Mesenchymal stem cell (in vitro differentiated cells and primary cell): ENCODE measurements at regions not wholly inside any gene's neighbourhood (a gene's known extent, or its start where the extent isn't known, plus 50 kb on each side); places are given as distances from the start of the nearest gene placed in this dataset.

ENCODE experiments used
- DNase-seq: peaks from one replicate; pipeline ENCODE4 v3.0.0-alpha.2; 2013
- H2AFZ ChIP-seq: one replicate; pipeline ENCODE4 v1.6.1; 2013; ENCODE audit warnings: low read depth, mild to moderate bottlenecking, control low read depth, inconsistent platforms, low read length, moderate library complexity
- H2AK5ac ChIP-seq: 2 replicates; pipeline ENCODE4 v1.6.1; 2013; ENCODE audit warnings: low read length, moderate library complexity, mild to moderate bottlenecking, inconsistent platforms; ENCODE audit not compliant: severe bottlenecking
- H2BK120ac ChIP-seq: one replicate; pipeline ENCODE4 v1.6.1; 2013; ENCODE audit warnings: low read depth, mild to moderate bottlenecking, inconsistent platforms, low read length, moderate library complexity
- H2BK12ac ChIP-seq, 2 experiments: one replicate each; pipeline ENCODE4 v1.6.1; 2013; ENCODE audit warnings: inconsistent platforms in 2 of 2, low read length in 2 of 2, mild to moderate bottlenecking in 2 of 2, moderate library complexity in 2 of 2, control low read depth in 1 of 2
- H2BK15ac ChIP-seq: one replicate; pipeline ENCODE4 v1.6.1; 2013; ENCODE audit warnings: mild to moderate bottlenecking, low read depth, inconsistent platforms; ENCODE audit not compliant: poor library complexity, severe bottlenecking
- H2BK5ac ChIP-seq: 2 replicates; pipeline ENCODE4 v1.6.1; 2013; ENCODE audit warnings: low read depth, mild to moderate bottlenecking, low read length, control low read depth, inconsistent platforms; ENCODE audit not compliant: poor library complexity, severe bottlenecking
- H3K14ac ChIP-seq, 2 experiments: one replicate each; pipeline ENCODE4 v1.6.1; 2013; ENCODE audit warnings: inconsistent platforms in 2 of 2, low read length in 2 of 2, control low read depth in 1 of 2, mild to moderate bottlenecking in 1 of 2, moderate library complexity in 1 of 2
- H3K18ac ChIP-seq, 2 experiments: one replicate each; pipeline ENCODE4 v1.6.1; 2013; ENCODE audit warnings: inconsistent platforms in 2 of 2, low read length in 2 of 2, control low read depth in 1 of 2, low read depth in 1 of 2, mild to moderate bottlenecking in 1 of 2
- H3K23ac ChIP-seq, 2 experiments: one replicate each; pipeline ENCODE4 v1.6.1; 2013; ENCODE audit warnings: inconsistent platforms in 2 of 2, low read length in 2 of 2, mild to moderate bottlenecking in 2 of 2, moderate library complexity in 2 of 2, control low read depth in 1 of 2
- H3K27ac ChIP-seq: 2 replicates; pipeline ENCODE4 v1.5.1; 2013; ENCODE audit warnings: mild to moderate bottlenecking, moderate library complexity, low read length, control low read depth, inconsistent platforms; ENCODE audit not compliant: poor library complexity, severe bottlenecking
- H3K27me3 ChIP-seq, 2 experiments: 2 replicates each; pipeline versions ENCODE4 v1.6.1 to v1.7.0; 2013; ENCODE audit warnings: low read length in 2 of 2, mild to moderate bottlenecking in 2 of 2, moderate library complexity in 2 of 2, control low read depth in 1 of 2, inconsistent platforms in 1 of 2; ENCODE audit not compliant: control insufficient read depth in 1 of 2, insufficient read depth in 1 of 2
- H3K36me3 ChIP-seq, 2 experiments: 2 replicates each; pipeline versions ENCODE4 v1.6.1 to v1.7.0; 2013; ENCODE audit warnings: low read length in 2 of 2, control low read depth in 1 of 2, inconsistent platforms in 1 of 2, low read depth in 1 of 2, mild to moderate bottlenecking in 1 of 2; ENCODE audit not compliant: insufficient read depth in 2 of 2, control insufficient read depth in 1 of 2
- H3K4ac ChIP-seq, 2 experiments: one replicate each; pipeline ENCODE4 v1.6.1; 2013; ENCODE audit warnings: inconsistent platforms in 2 of 2, low read length in 2 of 2, mild to moderate bottlenecking in 2 of 2, moderate library complexity in 2 of 2, control low read depth in 1 of 2, low read depth in 1 of 2
- H3K4me1 ChIP-seq: 2 replicates; pipeline ENCODE4 v1.6.1; 2013; ENCODE audit warnings: low read depth, low read length, control low read depth; ENCODE audit not compliant: control insufficient read depth, insufficient read depth
- H3K4me2 ChIP-seq: 2 replicates; pipeline ENCODE4 v1.6.1; 2013; ENCODE audit warnings: low read length, mild to moderate bottlenecking, inconsistent platforms; ENCODE audit not compliant: poor library complexity, severe bottlenecking
- H3K4me3 ChIP-seq, 2 experiments: 2 replicates each; pipeline versions ENCODE4 v1.5.1 to v1.7.0; 2013; ENCODE audit warnings: low read length in 2 of 2, mild to moderate bottlenecking in 2 of 2, control low read depth in 1 of 2, low read depth in 1 of 2; ENCODE audit not compliant: insufficient read depth in 1 of 2
- H3K79me1 ChIP-seq: replicated peaks from 2 replicates; pipeline ENCODE4 v1.6.1; 2013; ENCODE audit warnings: mild to moderate bottlenecking, control low read depth, low read length, inconsistent platforms; ENCODE audit not compliant: poor library complexity, severe bottlenecking
- H3K9ac ChIP-seq: 2 replicates; pipeline ENCODE4 v1.7.0; 2013; ENCODE audit warnings: mild to moderate bottlenecking, low read length, moderate library complexity
- H3K9me3 ChIP-seq: 2 replicates; pipeline ENCODE4 v1.7.0; 2013; ENCODE audit warnings: mild to moderate bottlenecking, low read length; ENCODE audit not compliant: control insufficient read depth
- H4K8ac ChIP-seq: one replicate; pipeline ENCODE4 v1.6.1; 2013; ENCODE audit warnings: inconsistent platforms, mild to moderate bottlenecking, low read length, moderate library complexity
- H4K91ac ChIP-seq: one replicate; pipeline ENCODE4 v1.6.1; 2013; ENCODE audit warnings: mild to moderate bottlenecking, low read length, inconsistent platforms
- WGBS: methylation state at CpG from one replicate; pipeline ENCODE4 v1.1.7; 2013; ENCODE audit warnings: mixed read lengths; 5-methylcytosine and 5-hydroxymethylcytosine counted together

DNA sequence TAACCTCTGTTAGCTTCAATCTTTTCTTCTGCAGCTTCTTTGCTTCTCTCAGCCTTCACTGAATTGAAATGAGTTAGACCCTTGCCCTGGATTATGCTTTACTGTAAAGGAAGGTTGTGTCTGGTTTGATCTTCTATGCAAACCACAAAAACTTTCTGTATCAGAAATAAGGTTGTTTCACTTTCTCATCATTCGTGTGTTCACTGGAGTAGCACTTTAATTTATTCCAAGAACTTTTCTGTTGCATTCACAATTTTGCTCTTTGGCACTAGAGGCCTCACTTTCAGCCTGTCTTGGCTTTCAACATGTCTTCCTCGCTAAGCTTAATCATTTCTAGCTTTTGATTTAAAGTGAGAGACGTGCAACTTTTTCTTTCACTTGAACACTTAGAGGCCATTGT is 365.3 kb downstream of the TDRD15 start:
- H2BK120ac ChIP-seq, result no peak overlapping the region
- H3K4ac ChIP-seq, result no peak overlapping the region
- H2BK5ac ChIP-seq, result no peak overlapping the region
- no peak overlapping the region for H2AK5ac ChIP-seq
- no peaks in the 10 kb centered on the region for H3K36me3 ChIP-seq
- no peak overlapping the region for H3K9ac ChIP-seq
- 93% methylated on average over 3 of the region's 3 CpGs for WGBS
- H3K14ac ChIP-seq, result no peak overlapping the region
- DNase-seq, result no peak
- no peaks in the 10 kb centered on the region for H3K79me1 ChIP-seq
- H2BK12ac ChIP-seq, result no peak overlapping the region
- H3K9me3 ChIP-seq, result peaks cover 25% of the 10 kb centered on the region
- H2AFZ ChIP-seq, result no peak overlapping the region
- H2BK15ac ChIP-seq, result no peak overlapping the region
- H4K8ac ChIP-seq, result no peak overlapping the region
- H3K27me3 ChIP-seq, result no peaks in the 10 kb centered on the region
- no peak overlapping the region for H3K4me3 ChIP-seq
- H3K23ac ChIP-seq, result no peak overlapping the region
- H3K4me2 ChIP-seq, result no peak overlapping the region
- H3K4me1 ChIP-seq, result no peaks in the 10 kb centered on the region
- no peak overlapping the region for H4K91ac ChIP-seq
- no peak overlapping the region for H3K27ac ChIP-seq
- no peak overlapping the region for H3K18ac ChIP-seq

- Histone ChIP-seq H2BK12ac (no peak overlapping the region), H3K27ac (no peak overlapping the region), H2AK5ac (no peak overlapping the region), H4K91ac (no peak overlapping the region), H4K8ac (no peak overlapping the region), H3K9ac (no peak overlapping the region), H3K4ac (no peak overlapping the region), H3K18ac (peak overlapping the region in 1 of 2 experiments; percentile 62), H2BK15ac (no peak overlapping the region), H3K27me3 (no peaks in the 10 kb centered on the region), H3K4me1 (no peaks in the 10 kb centered on the region), H3K79me1 (no peaks in the 10 kb centered on the region), H3K23ac (no peak overlapping the region), H3K4me3 (no peak overlapping the region), H3K4me2 (no peak overlapping the region), H3K14ac (no peak overlapping the region), H3K36me3 (no peaks in the 10 kb centered on the region), H3K9me3 (no peaks in the 10 kb centered on the region), H2BK120ac (no peak overlapping the region), H2AFZ (no peak overlapping the region), H2BK5ac (no peak overlapping the region)
- DNase-seq, result no peak
- WGBS, result 45% methylated on average over 1 of the region's 4 CpGs
Measured at GRCh38 chr2:21498016-21498415, 374.2 kb downstream of the TDRD15 start.

GRCh38 chr2:21500401-21500945 is 376.7 kb downstream of the TDRD15 start:
- Histone ChIP-seq H2BK120ac (no peak overlapping the region), H2BK15ac (no peak overlapping the region), H3K4me3 (no peak overlapping the region), H2BK12ac (no peak overlapping the region), H4K8ac (no peak overlapping the region), H2BK5ac (no peak overlapping the region), H3K36me3 (no peaks in the 10 kb centered on the region), H3K9me3 (no peaks in the 10 kb centered on the region), H2AK5ac (no peak overlapping the region), H3K79me1 (no peaks in the 10 kb centered on the region), H3K14ac (no peak overlapping the region), H2AFZ (no peak overlapping the region), H3K9ac (no peak overlapping the region), H3K27ac (no peak overlapping the region), H3K23ac (no peak overlapping the region), H3K18ac (no peak overlapping the region), H3K4ac (no peak overlapping the region), H3K27me3 (no peaks in the 10 kb centered on the region), H3K4me2 (no peak overlapping the region), H4K91ac (no peak overlapping the region), H3K4me1 (no peaks in the 10 kb centered on the region)
- peak; percentile 54 for DNase-seq
- no CpG with 5 or more reads among the region's 4 CpGs for WGBS

DNA sequence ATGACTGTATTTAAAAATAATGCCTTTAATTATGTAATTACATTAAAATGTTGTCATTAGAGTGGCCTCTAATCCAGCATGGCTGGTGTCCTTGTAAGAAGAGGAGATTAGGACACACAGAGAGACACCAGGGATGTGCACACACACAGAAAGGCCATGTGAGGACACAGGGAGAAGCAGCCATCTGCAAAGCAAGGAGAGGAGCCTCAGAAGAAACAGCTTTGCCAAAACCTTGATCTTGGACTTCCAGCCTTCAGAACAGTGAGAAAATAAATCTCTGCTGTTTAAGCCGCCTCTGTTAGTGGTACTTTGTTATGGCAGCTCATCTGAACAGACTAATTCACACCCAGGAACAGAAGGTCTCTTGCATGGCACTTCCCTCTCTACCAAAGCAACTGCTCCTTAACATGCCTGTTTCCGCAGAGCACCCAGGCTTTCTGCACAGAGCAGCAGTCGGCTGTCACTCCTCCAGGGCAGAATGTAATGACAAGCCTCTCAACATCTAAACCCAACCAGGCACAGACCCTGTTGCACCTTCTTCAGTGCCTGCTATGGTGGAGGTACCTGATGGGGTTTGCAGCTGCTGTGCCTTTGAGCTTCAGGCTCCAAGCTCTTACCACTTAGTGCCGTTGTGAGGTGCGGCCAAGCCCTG is 377.7 kb downstream of the TDRD15 start:
- Histone ChIP-seq H3K14ac (no peak overlapping the region), H3K18ac (peak overlapping the region; percentile 5 to 92), H4K8ac (peak overlapping the region; percentile 75), H2BK120ac (peak overlapping the region; percentile 27), H2AFZ (peak overlapping the region; percentile 61), H3K36me3 (no peaks in the 10 kb centered on the region), H2BK12ac (peak overlapping the region; percentile 29 to 85), H3K9me3 (no peaks in the 10 kb centered on the region), H3K4ac (peak overlapping the region; percentile 81 to 82), H2BK15ac (no peak overlapping the region), H2BK5ac (no peak overlapping the region), H4K91ac (peak overlapping the region; percentile 52), H3K9ac (no peak overlapping the region), H3K23ac (no peak overlapping the region), H3K79me1 (no peaks in the 10 kb centered on the region), H3K4me2 (no peak overlapping the region), H2AK5ac (no peak overlapping the region), H3K27me3 (no peaks in the 10 kb centered on the region), H3K4me1 (no peaks in the 10 kb centered on the region), H3K27ac (no peak overlapping the region), H3K4me3 (no peak overlapping the region)
- peak; percentile 44 for DNase-seq
- 64% methylated on average over 5 of the region's 5 CpGs for WGBS
